HG02885 (cell line): ENCODE measurements at regions not wholly inside any gene's neighbourhood (a gene's known extent, or its start where the extent isn't known, plus 50 kb on each side); places are given as distances from the start of the nearest gene placed in this dataset.

Source experiments
- ATAC-seq: cut with Tn5 transposase; IDR thresholded peaks from one replicate; pipeline ENCODE4 v1.9.1; 2021; ENCODE audit warnings: mild to moderate bottlenecking; ENCODE audit not compliant: unreplicated experiment, poor library complexity

DNA sequence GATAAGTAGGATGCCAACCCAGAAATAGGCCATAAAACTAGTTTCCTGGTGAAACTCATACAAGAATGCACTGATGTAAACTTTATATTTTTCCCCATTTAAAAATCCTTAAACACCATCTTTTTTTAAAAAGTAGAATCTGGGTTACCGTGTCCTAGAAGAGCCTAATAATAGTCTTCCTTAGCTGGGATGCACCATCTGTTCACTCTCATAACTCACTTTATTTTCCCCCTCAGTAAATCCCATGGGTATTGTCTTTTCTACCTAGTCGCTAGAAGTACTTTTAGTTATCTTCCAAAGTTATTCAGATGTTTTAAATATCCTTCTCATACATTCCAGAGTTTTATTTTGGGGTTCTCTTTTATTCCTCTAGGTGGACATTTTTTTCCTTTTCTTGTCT is 250.2 kb downstream of the PLA2G4A start:
- ATAC-seq: no peak

DNA sequence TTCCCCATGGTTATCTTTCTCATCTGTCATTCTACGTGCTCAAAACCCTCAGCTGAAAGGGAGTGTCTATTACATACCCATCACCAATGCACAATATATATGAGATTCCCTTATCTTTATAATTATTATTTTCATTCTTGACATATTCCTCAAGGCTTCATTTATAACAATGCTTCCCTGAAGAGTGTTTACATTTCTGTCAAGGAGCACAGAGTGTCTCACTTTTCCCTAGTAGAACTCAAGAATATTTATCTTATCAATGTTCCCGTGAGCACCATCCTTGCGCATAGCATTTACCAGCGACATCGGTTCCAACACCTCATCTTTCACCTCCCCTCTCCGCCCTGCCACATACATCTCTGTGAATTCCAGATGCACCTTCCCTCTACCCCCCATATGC is 250.6 kb downstream of the PLA2G4A start:
- no peak for ATAC-seq

GRCh38 chr1:187091666-187092065 is 262.9 kb downstream of the PLA2G4A start:
- no peak for ATAC-seq

GRCh38 chr1:187092104-187092503 is 263.4 kb downstream of the PLA2G4A start:
- ATAC-seq: no peak

DNA sequence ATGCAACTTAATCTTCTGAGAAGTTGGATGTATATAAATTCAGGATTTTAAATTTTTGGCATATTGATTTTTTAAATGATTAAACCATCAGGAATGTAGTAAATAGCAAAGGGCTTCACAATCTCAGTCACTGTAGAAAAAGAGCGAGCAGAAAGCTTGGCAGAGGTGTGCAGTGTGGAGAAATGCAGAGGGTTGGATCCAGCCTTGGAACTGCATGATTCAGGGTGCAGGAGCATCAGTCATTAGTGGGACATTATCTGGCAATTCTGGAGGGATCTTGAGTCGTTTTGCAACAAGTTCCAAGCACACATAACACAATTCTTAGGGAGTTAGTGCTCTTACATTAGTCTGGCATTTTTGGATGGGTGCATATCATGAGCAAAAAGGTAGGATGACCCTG is 267.9 kb downstream of the PLA2G4A start:
- no peak for ATAC-seq

DNA sequence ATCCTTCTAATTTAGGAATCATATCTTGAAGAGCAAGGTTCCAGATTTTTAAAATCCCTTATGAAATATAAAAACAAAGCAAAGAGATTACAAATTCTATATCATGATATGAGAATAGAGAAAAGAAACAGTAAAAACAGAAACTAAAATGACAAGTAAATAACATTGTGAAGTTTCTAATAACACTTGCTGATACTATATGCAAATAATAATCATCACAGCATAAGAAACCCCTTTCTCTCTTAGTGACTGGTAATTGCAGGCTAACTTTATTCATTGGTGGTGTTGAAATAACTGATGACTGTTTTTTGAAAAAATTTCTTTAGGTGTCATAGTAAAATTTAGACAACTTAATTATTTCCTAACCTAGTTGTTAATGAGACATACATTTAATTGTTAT is 281.6 kb downstream of the PLA2G4A start:
- no peak for ATAC-seq

GRCh38 chr1:187114792-187115191 is 286.0 kb downstream of the PLA2G4A start:
- ATAC-seq: no peak

DNA sequence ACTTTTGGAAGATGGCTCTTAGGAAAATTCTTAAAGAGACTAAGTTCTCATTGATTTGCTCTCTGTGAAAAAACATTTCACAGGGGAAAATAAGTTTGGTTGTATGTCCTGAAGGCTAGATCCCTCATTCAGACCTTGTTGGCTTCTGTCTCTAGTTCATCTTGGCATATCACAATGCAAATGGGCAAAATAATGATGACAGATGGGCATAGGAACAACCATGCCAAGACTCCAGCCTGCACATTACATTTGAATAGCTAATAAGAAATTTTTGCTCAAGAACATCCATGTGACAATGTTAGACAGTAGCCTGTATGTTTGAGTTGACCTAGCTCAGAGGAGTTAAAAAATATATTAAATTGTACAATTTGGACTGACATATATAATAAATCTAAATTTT is 292.9 kb downstream of the PLA2G4A start:
- ATAC-seq: no peak

DNA sequence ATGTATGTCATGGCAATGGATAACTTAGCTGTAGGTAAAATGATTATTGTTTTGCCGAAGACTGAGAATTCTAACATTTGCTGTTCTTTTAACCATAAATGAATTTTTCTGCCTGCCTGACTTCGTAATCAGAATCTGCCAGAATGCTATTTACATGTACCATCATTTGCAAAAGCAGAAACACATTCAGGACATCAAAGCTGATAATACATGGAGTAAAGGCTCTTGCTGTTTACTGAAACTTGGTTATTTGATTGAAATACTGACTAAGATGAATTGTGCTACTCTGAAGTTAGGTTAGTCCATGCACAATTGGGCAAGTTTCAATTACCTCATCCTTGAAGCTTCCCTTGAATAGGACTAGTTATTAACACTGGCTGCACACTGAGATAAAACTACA is 293.8 kb downstream of the PLA2G4A start:
- ATAC-seq: no peak

- no peak for ATAC-seq
Observed at GRCh38 chr1:187129132-187129531, 300.4 kb downstream of the PLA2G4A start.

GRCh38 chr1:187143783-187144182 is 315.0 kb downstream of the PLA2G4A start:
- no peak for ATAC-seq

GRCh38 chr1:187146388-187146787 is 317.6 kb downstream of the PLA2G4A start:
- ATAC-seq: no peak

DNA sequence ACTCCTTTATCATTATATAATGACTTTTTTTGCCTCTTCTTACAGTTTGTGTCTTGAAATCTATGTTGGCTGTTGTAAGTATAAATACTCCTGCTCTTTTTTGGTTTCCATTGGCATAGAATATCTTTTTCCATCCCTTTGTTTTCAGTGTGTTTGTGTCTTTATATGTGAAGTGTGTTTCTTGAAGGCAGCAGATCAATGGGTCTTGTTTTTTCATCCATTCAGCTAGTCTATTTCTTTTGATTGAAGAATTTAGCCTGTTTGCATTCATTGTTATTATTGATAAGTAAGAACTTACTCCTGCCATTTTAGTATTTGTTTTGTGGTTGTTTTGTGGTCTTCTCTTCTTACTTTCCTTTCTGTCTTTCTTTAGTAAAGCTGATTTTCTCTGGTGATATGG is 322.8 kb downstream of the PLA2G4A start:
- no peak for ATAC-seq

- ATAC-seq: no peak
Observed at GRCh38 chr1:187153047-187153446, 324.3 kb downstream of the PLA2G4A start.

DNA sequence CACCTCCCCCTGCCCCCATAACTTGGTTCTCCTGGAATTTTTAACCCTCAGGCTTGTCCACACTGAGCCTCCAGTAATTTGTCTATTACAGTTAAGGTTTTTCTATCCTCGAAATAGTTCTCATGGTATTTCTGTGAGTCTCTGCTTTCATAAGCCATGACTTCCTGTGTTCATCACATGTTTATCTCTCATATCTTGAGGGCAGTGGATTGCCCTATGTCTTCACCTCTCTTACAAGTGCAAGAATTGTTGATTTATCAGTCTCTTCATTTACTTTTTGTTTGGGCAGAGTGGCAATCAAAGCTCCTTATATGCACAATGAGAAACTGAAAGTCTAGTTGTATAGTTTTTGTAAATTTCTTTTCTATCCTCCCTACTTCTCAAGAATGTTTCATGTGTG is 328.4 kb downstream of the PLA2G4A start:
- no peak for ATAC-seq

DNA sequence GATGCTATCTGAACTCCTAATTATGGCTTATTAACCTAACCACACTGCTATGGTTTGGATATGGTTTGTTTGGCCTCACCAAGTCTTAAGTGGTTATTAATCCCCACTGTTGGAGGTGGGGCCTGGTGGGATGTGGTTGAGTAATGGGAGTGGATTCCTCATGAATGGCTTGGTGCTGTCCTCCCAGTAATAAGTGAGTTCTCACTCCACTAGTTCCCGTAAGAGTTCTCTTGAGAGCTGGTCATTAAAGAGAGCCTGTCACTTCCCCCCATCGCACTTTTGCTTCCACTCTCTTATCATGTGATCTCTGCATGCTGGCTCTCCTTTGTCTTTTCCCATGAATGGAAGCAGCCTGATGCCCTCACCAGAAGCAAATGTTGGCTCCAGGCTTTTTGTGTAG is 328.8 kb downstream of the PLA2G4A start:
- no peak for ATAC-seq

DNA sequence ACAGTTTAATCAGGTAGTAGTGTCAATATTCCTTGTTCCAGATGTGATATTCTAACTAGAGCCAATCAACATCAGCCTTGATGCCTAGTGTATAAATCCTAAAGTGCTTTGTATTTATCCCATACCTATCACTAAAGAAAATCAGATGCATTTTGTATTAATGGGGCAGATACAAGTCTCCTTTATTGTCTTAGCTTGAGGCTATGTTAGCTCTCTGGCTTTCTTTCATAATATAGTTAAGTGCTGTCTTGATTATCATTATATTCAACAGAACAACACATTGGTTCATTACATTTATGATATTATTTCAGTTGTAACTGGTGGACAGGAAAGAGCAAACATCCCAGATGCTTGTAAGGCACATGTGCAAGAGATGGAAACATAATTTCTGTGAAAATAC is 338.8 kb downstream of the PLA2G4A start:
- no peak for ATAC-seq

DNA sequence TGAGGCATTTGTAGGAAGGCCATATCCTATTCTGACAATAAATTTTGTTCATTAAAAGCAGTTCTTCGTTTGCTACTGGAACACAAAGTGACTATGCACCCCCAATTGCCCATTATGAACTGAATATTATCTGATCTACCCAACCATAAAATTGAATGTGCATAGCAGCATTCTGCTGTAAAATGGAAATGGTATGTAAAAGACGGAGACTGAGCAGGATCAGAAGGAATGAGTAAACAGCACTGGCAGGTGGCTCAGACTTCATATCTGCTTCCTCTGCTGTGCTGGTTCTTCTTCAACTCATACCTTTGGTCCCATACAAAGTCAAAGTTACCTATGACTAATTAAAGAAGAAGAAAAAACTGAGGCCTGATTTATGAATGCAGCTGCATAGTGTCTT is 339.5 kb downstream of the PLA2G4A start:
- no peak for ATAC-seq

DNA sequence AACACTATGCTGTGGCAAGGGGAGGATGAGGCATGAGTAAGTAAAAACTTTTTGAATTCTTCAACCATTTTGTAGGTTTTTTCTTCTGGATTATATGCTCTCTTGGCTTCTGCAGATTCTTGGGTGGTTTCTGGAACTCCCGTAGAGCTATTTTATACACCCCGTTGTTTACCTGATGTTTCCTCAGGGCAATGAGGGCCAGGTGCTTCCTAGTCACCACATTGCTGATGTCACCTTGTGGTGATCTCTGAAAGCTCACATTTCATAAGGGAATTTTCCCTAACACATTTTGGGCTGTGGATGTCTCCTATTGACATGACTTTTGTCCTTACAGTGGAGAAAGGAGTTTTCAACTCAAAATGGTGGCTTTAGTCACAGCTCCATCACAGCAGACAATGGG is 356.6 kb downstream of the PLA2G4A start:
- ATAC-seq: no peak

GRCh38 chr1:187197685-187198084 is 368.9 kb downstream of the PLA2G4A start:
- no peak for ATAC-seq

DNA sequence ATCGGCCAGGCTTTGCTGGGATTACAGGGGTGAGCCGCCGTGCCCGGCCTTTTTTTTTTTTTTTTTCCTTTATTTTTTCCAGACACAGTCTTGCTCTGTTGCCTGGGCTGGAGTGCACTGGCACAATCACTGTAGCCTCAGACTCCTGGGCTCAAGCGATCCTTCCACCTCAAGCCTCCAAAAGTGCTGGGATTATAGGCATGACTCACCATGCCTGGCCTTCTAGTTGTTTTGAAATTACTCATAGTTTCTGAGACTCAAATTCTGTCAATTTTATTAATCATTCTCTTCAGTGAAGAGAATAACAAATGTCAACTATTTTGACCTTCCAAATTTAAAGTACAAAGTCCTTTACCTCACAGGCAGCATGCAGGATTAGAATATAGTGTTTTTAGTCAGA is 374.5 kb downstream of the PLA2G4A start:
- ATAC-seq: no peak

- ATAC-seq: no peak
Observed at GRCh38 chr1:187212377-187212776, 383.6 kb downstream of the PLA2G4A start.

- no peak for ATAC-seq
Observed at GRCh38 chr1:187226396-187226795, 397.6 kb downstream of the PLA2G4A start.
